GM21723 (cell line): ENCODE measurements at regions not wholly inside any gene's neighbourhood (a gene's known extent, or its start where the extent isn't known, plus 50 kb on each side); places are given as distances from the start of the nearest gene placed in this dataset.
A peak's percentile ranks its signal among the peaks of the same experiment; 100 is the strongest.

Experiments
- ATAC-seq: cut with Tn5 transposase; IDR thresholded peaks from one replicate; pipeline ENCODE4 v1.9.1; 2021; ENCODE audit warnings: mild to moderate bottlenecking, moderate library complexity; ENCODE audit not compliant: unreplicated experiment

- no peak for ATAC-seq
Observed at GRCh38 chr10:4144817-4145216, 359.8 kb upstream of the KLF6 start.

GRCh38 chr10:4141471-4141870 lies 356.5 kb upstream of the KLF6 start:
- ATAC-seq: no peak

- no peak for ATAC-seq
Observed at GRCh38 chr10:4138146-4138721, 353.2 kb upstream of the KLF6 start.

- ATAC-seq: no peak
Observed at GRCh38 chr10:4137299-4137698, 352.3 kb upstream of the KLF6 start.

- ATAC-seq: peak; percentile 89
Observed at GRCh38 chr10:4136121-4136520, 351.1 kb upstream of the KLF6 start.

- ATAC-seq: no peak
Observed at GRCh38 chr10:4132216-4132556, 347.2 kb upstream of the KLF6 start.

- ATAC-seq: peak; percentile 69
Observed at GRCh38 chr10:4131407-4132215, 346.6 kb upstream of the KLF6 start.

- ATAC-seq: no peak
Observed at GRCh38 chr10:4130685-4131084, 345.7 kb upstream of the KLF6 start.

GRCh38 chr10:4129866-4130477 lies 345.0 kb upstream of the KLF6 start:
- ATAC-seq: no peak

GRCh38 chr10:4127518-4128315 lies 342.7 kb upstream of the KLF6 start:
- ATAC-seq: peak; percentile 67

- ATAC-seq: no peak
Observed at GRCh38 chr10:4125776-4126175, 340.8 kb upstream of the KLF6 start.

- ATAC-seq: peak; percentile 74
Observed at GRCh38 chr10:4121502-4122380, 336.7 kb upstream of the KLF6 start.

GRCh38 chr10:4120096-4120853 lies 335.3 kb upstream of the KLF6 start:
- no peak for ATAC-seq

GRCh38 chr10:4119107-4119506 lies 334.1 kb upstream of the KLF6 start:
- ATAC-seq: no peak

- ATAC-seq: no peak
Observed at GRCh38 chr10:4117604-4118003, 332.6 kb upstream of the KLF6 start.

- no peak for ATAC-seq
Observed at GRCh38 chr10:4111643-4112042, 326.6 kb upstream of the KLF6 start.

- ATAC-seq: no peak
Observed at GRCh38 chr10:4109469-4109868, 324.5 kb upstream of the KLF6 start.

GRCh38 chr10:4108693-4109092 lies 323.7 kb upstream of the KLF6 start:
- no peak for ATAC-seq

GRCh38 chr10:4107285-4107851 lies 322.4 kb upstream of the KLF6 start:
- no peak for ATAC-seq
